ENCODE measurements at regions not wholly inside any gene's neighbourhood (a gene's known extent, or its start where the extent isn't known, plus 50 kb on each side); places are given as distances from the start of the nearest gene placed in this dataset.

- DNase-seq (ENCODE audit: low spot score), result no peak
Measured at GRCh38 chr1:199856216-199856780, 171.2 kb upstream of the NR5A2 start.

GRCh38 chr1:199857108-199857507, 170.4 kb upstream of the NR5A2 start:
- no peak for DNase-seq (ENCODE audit: low spot score)

GRCh38 chr1:199857516-199857915, 170.0 kb upstream of the NR5A2 start:
- no peak for DNase-seq (ENCODE audit: low spot score)

GRCh38 chr1:199858171-199858570, 169.3 kb upstream of the NR5A2 start:
- no peak for DNase-seq (ENCODE audit: low spot score)

- DNase-seq (ENCODE audit: low spot score), result no peak
Measured at GRCh38 chr1:199858856-199859255, 168.7 kb upstream of the NR5A2 start.

GRCh38 chr1:199859491-199859933, 168.0 kb upstream of the NR5A2 start:
- no peak for DNase-seq (ENCODE audit: low spot score)

GRCh38 chr1:199861020-199861795, 166.3 kb upstream of the NR5A2 start:
- DNase-seq (ENCODE audit: low spot score), result no peak

- no peak for DNase-seq (ENCODE audit: low spot score)
Measured at GRCh38 chr1:199862047-199862446, 165.5 kb upstream of the NR5A2 start.

- no peak for DNase-seq (ENCODE audit: low spot score)
Measured at GRCh38 chr1:199866210-199866617, 161.3 kb upstream of the NR5A2 start.

GRCh38 chr1:199867601-199868000, 159.9 kb upstream of the NR5A2 start:
- DNase-seq (ENCODE audit: low spot score), result no peak

- no peak for DNase-seq (ENCODE audit: low spot score)
Measured at GRCh38 chr1:199868777-199869176, 158.7 kb upstream of the NR5A2 start.

GRCh38 chr1:199875337-199875736, 152.2 kb upstream of the NR5A2 start:
- no peak for DNase-seq (ENCODE audit: low spot score)

- DNase-seq (ENCODE audit: low spot score), result no peak
Measured at GRCh38 chr1:199875856-199876255, 151.7 kb upstream of the NR5A2 start.

GRCh38 chr1:199877526-199878384, 149.8 kb upstream of the NR5A2 start:
- DNase-seq (ENCODE audit: low spot score), result no peak

GRCh38 chr1:199878823-199879222, 148.7 kb upstream of the NR5A2 start:
- DNase-seq (ENCODE audit: low spot score), result no peak

- DNase-seq (ENCODE audit: low spot score), result no peak
Measured at GRCh38 chr1:199898654-199899053, 128.9 kb upstream of the NR5A2 start.

- DNase-seq (ENCODE audit: low spot score), result no peak
Measured at GRCh38 chr1:199901341-199901740, 126.2 kb upstream of the NR5A2 start.

- DNase-seq (ENCODE audit: low spot score), result no peak
Measured at GRCh38 chr1:199907361-199907760, 120.1 kb upstream of the NR5A2 start.

- DNase-seq (ENCODE audit: low spot score), result no peak
Measured at GRCh38 chr1:199909137-199909536, 118.4 kb upstream of the NR5A2 start.

GRCh38 chr1:199913318-199913717, 114.2 kb upstream of the NR5A2 start:
- DNase-seq (ENCODE audit: low spot score), result no peak

GRCh38 chr1:199914546-199914945, 113.0 kb upstream of the NR5A2 start:
- DNase-seq (ENCODE audit: low spot score), result no peak

- no peak for DNase-seq (ENCODE audit: low spot score)
Measured at GRCh38 chr1:199918196-199918769, 109.2 kb upstream of the NR5A2 start.
